Activated T-cell treated with anti-CD3 and anti-CD28 coated beads, Interleukin-2, amount 50 U/mL, for 24 hours (primary cell): ENCODE measurements at regions not wholly inside any gene's neighbourhood (a gene's known extent, or its start where the extent isn't known, plus 50 kb on each side); places are given as distances from the start of the nearest gene placed in this dataset.
A peak's percentile ranks its signal among the peaks of the same experiment; 100 is the strongest.

Experiments
- DNase-seq: peaks from one replicate; pipeline ENCODE4 v3.0.0-alpha.2; 2020
- H3K27ac Mint-ChIP-seq: 2 replicates; pipeline ENCODE4 v1.8.0; 2020; ENCODE audit warnings: mild to moderate bottlenecking, mixed read lengths
- H3K27me3 Mint-ChIP-seq: 2 replicates; pipeline ENCODE4 v1.8.0; 2020; ENCODE audit warnings: mixed read lengths
- H3K36me3 Mint-ChIP-seq: 2 replicates; pipeline ENCODE4 v1.8.0; 2020; ENCODE audit warnings: low read depth, mixed read lengths
- H3K4me1 Mint-ChIP-seq: 2 replicates; pipeline ENCODE4 v1.8.0; 2020; ENCODE audit warnings: low read depth, mixed read lengths
- H3K4me3 Mint-ChIP-seq: 2 replicates; pipeline ENCODE4 v1.8.0; 2020; ENCODE audit warnings: mild to moderate bottlenecking, moderate library complexity, mixed read lengths
- H3K9me3 Mint-ChIP-seq: 2 replicates; pipeline ENCODE4 v1.8.0; 2020; ENCODE audit warnings: mixed read lengths

DNA sequence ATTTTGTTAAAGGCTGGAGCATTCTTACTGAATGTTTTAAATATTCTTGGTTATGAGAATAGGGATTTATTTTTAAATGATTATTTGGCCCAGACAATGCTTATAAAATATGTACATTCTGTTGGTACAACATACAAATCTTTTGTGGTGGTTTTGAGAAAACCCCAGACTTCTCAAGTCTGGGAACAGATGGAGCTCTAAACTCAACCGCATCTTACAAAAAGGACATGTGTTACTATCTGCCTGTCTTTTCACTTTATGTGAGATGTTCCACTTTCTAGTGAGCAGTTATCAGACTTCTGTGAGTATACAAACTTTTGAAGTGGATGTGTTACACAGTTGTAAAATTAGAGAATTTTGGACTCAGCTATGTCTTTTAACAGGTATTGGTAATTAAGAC lies 135.5 kb upstream of the RBMS3 start:
- Mint-ChIP-seq H3K4me1 (no peaks in the 10 kb centered on the region), H3K4me3 (no peak overlapping the region), H3K27ac (no peak overlapping the region), H3K27me3 (no peaks in the 10 kb centered on the region), H3K9me3 (no peaks in the 10 kb centered on the region), H3K36me3 (no peaks in the 10 kb centered on the region)
- no peak for DNase-seq

GRCh38 chr3:29152379-29152778 lies 128.5 kb upstream of the RBMS3 start:
- Mint-ChIP-seq H3K9me3 (no peaks in the 10 kb centered on the region), H3K36me3 (no peaks in the 10 kb centered on the region), H3K27me3 (no peaks in the 10 kb centered on the region), H3K4me1 (peaks cover 13% of the 10 kb centered on the region), H3K27ac (no peak overlapping the region), H3K4me3 (no peak overlapping the region)
- DNase-seq = no peak

DNA sequence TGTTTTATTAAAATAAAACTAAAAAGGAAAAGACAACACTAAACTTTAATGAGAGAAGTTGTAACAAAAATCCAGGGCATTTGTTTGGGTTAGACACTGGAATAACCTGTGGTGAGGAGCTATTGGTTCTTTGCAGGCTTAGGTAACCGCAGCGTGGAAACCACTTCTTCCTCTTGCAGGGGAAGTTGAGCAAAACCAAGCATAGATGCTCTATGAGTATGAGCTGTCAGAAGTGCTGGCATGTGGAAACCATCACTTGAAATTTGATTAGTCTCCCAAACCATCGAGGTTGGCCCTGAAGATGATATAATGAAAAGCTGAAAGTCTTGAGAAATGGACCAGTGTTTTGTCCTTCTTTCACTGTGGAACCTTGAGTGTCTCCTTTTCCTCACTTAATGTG lies 127.1 kb upstream of the RBMS3 start:
- no peak for DNase-seq
- no peak overlapping the region for H3K27ac Mint-ChIP-seq
- H3K4me1 Mint-ChIP-seq = peaks cover 13% of the 10 kb centered on the region
- H3K36me3 Mint-ChIP-seq = no peaks in the 10 kb centered on the region
- no peak overlapping the region for H3K4me3 Mint-ChIP-seq
- H3K27me3 Mint-ChIP-seq = no peaks in the 10 kb centered on the region
- H3K9me3 Mint-ChIP-seq = no peaks in the 10 kb centered on the region

DNA sequence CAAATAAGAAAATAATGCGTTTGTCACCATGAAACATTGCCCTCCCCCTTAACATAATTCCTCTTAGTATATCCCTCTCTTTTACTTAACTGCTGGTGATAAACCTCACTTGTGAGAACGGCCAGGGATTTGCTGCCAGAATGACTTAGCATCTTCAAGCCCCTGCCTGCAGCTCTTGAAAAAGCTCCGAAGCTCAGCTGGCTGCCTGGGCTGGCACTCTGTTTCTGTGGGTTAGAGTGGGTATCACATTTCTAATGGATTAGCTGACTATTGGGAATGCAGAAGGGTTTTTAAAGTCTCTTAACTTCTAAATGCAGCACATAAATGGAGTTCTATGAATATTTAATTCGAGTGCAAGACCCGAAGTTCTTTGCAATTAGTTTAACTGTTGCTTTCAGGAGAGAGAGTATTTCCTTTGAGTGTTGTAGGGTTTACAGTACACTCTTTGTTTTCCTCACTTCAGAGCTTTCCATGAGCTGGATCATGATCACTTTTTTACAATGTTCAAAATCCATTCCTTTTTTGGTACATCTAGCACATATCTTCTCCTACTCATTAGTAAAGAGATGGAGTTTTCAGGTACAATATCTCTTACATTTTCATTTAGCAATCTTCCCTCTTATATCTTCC lies 124.7 kb upstream of the RBMS3 start:
- no peaks in the 10 kb centered on the region for H3K27me3 Mint-ChIP-seq
- H3K4me1 Mint-ChIP-seq = peaks cover 13% of the 10 kb centered on the region
- no peak overlapping the region for H3K27ac Mint-ChIP-seq
- no peaks in the 10 kb centered on the region for H3K9me3 Mint-ChIP-seq
- DNase-seq = no peak
- H3K4me3 Mint-ChIP-seq = no peak overlapping the region
- no peaks in the 10 kb centered on the region for H3K36me3 Mint-ChIP-seq

GRCh38 chr3:29164825-29165224 lies 116.0 kb upstream of the RBMS3 start:
- no peak overlapping the region for H3K4me3 Mint-ChIP-seq
- H3K36me3 Mint-ChIP-seq = no peaks in the 10 kb centered on the region
- H3K4me1 Mint-ChIP-seq = peaks cover 1% of the 10 kb centered on the region
- no peak overlapping the region for H3K27ac Mint-ChIP-seq
- no peak for DNase-seq
- no peaks in the 10 kb centered on the region for H3K9me3 Mint-ChIP-seq
- H3K27me3 Mint-ChIP-seq = no peaks in the 10 kb centered on the region

DNA sequence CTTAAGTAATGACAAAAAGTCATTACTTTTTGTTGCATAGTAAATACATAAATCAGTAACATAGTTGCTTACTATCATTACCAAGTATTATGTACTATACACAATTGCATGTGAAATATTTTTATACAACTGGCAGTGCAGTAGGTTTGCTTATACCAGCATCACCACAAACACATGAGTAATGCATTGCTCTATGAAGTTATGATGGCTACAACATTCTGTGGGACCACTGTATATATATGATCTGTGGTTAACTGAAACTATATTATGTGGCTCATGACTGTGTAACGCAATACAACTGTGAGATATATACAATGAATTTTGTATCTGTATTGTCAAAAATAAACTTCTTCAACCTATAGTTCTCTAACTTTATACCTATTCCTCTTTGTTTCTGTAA lies 113.7 kb upstream of the RBMS3 start:
- H3K9me3 Mint-ChIP-seq = peaks cover 1% of the 10 kb centered on the region
- DNase-seq = no peak
- no peak overlapping the region for H3K4me3 Mint-ChIP-seq
- H3K36me3 Mint-ChIP-seq = no peaks in the 10 kb centered on the region
- H3K27ac Mint-ChIP-seq = no peak overlapping the region
- H3K27me3 Mint-ChIP-seq = no peaks in the 10 kb centered on the region
- H3K4me1 Mint-ChIP-seq = peaks cover 20% of the 10 kb centered on the region

- H3K27ac Mint-ChIP-seq = no peak overlapping the region
- H3K27me3 Mint-ChIP-seq = no peaks in the 10 kb centered on the region
- H3K36me3 Mint-ChIP-seq = no peaks in the 10 kb centered on the region
- H3K4me1 Mint-ChIP-seq = peaks cover 23% of the 10 kb centered on the region
- peaks cover 3% of the 10 kb centered on the region for H3K9me3 Mint-ChIP-seq
- no peak overlapping the region for H3K4me3 Mint-ChIP-seq
- DNase-seq = no peak
Observed at GRCh38 chr3:29168081-29168480, 112.8 kb upstream of the RBMS3 start.

DNA sequence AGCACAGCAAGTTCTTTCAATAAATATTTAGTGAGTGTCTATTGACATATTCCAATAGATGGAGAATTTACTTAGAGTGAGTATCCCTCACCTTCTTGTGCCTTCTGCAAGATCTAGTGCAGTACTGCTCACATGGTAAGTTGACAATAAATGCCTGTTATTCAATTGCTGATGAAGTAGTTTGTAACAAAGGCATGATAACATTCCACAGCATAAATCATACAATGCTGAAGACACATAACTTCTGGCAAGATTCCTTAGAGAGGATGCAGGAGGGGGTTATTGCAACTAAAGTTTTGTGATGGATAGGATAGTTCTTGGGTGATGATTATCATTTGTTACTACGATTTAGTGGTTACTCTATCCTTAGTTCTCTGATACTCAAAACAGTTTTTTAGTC lies 112.2 kb upstream of the RBMS3 start:
- H3K36me3 Mint-ChIP-seq = no peaks in the 10 kb centered on the region
- H3K9me3 Mint-ChIP-seq = peaks cover 3% of the 10 kb centered on the region
- H3K27me3 Mint-ChIP-seq = no peaks in the 10 kb centered on the region
- peaks cover 25% of the 10 kb centered on the region for H3K4me1 Mint-ChIP-seq
- H3K27ac Mint-ChIP-seq = no peak overlapping the region
- H3K4me3 Mint-ChIP-seq = no peak overlapping the region
- no peak for DNase-seq

DNA sequence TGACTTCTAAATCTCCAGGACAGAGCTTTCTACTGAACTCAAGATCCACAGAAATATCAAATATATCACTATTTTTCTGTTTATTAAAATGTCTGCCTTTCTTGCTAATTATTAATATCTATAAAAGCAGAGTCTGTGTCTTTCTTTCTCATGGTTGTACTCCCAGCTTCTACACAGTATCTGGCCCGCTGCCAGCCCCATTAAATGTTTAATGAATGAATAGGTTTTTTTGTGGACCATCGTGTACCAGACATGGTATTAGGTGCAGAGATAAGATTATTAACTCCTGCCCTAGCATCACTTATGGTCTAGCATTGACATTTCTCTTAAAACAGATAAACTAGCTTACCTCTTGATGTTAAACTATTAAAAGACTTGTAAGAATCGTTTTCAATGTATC lies 111.4 kb upstream of the RBMS3 start:
- Mint-ChIP-seq H3K9me3 (peaks cover 3% of the 10 kb centered on the region), H3K4me1 (peaks cover 25% of the 10 kb centered on the region), H3K4me3 (no peak overlapping the region), H3K27ac (no peak overlapping the region), H3K27me3 (no peaks in the 10 kb centered on the region), H3K36me3 (no peaks in the 10 kb centered on the region)
- DNase-seq = no peak

DNA sequence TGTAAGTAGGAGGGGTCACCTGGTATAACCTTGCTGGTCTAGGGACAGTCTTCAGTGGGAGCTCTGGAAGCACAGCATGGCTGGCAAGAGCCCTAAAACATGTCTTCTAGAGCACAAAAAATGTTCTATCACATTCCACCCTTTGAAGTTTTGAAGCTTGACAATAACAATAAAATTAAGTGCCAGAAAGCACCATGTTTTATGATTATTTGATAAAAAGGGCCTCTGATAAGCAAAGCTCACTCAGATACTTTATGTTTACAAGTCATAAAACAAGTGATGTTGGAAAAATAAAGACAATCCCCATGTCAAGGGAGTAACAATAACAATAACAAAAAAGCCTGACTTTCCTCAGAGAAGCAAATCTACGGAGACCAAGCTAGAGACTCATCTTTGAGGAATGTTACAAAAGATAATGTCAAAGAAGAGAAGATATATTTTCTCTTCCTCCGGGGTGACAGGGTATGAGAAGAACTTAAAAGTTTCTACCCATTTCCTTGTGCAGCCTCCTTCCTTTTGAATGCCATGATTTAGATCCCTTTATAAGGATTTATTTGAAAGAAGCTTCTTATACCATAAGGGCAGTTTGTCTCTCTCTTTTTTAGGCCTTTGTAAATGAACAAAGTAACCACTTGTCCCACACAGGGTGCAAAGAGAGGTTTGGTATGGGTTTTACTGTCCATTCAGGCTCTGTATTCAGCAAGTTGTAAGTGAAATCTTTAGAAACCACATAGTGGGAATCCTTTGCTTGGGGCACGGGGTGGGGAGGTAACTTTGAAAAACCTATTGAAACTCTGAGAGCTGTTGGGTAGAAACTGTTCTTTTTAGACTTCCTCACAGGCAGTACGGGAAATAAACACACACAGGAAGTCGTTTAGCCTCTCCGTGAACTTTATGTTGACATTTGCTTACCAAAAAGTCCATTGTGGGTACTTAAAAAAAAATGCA lies 109.6 kb upstream of the RBMS3 start:
- Mint-ChIP-seq H3K4me3 (no peak overlapping the region), H3K4me1 (peaks cover 25% of the 10 kb centered on the region)
- no peak for DNase-seq

GRCh38 chr3:29176501-29176900 lies 104.4 kb upstream of the RBMS3 start:
- Mint-ChIP-seq H3K4me3 (no peak overlapping the region), H3K27ac (no peak overlapping the region), H3K9me3 (peaks cover 10% of the 10 kb centered on the region), H3K27me3 (no peaks in the 10 kb centered on the region), H3K4me1 (peaks cover 11% of the 10 kb centered on the region), H3K36me3 (no peaks in the 10 kb centered on the region)
- DNase-seq = no peak

More for the DNA sequence above, 109.6 kb upstream of the RBMS3 start:
- Mint-ChIP-seq H3K36me3 (no peaks in the 10 kb centered on the region), H3K9me3 (peaks cover 3% of the 10 kb centered on the region), H3K27ac (peak overlapping the region; percentile 81), H3K27me3 (no peaks in the 10 kb centered on the region)

DNA sequence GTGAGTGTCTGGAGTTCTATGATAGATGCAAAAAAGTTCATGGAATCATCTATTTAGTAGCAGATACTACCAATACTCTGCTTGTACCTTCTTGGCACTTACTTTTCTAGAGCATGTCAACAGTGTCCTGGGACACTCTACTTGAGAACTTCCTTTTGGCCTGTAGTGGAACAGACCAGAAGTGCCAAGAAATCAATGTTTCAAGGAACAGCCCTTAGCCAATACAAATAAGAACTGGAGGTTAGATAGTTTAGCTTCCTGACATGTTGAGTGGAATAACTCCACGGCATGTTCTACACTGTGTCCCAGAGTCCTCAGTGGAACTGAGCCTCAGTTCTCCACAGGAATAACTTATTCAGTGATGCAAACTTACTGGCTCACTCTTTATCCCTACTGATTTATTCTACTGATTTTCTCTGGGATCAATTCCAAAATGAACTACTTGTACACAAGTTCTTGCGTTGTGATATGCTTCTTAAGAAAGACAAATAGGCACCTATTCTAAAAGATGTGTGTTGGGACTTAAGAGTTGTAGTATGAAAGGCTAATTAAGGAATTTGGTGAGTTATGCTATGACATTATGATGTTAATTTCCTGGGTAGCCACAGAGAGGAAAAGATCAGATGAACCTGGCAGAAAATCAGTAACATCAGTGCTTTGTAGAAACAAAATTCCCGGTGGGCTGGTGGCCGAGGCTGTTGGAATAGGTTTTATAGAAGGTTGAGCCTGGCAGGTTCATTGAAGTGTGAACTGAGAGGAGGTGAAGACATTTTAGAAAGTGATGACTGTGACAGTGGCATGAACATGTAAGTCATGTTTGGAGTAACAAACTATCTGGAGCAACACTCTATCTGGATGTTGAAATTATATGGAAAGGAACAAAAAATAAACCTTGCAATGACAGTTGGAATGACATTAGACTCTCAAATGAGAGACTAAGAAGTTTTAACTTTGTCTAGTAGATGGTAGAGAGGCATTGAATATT lies 101.8 kb upstream of the RBMS3 start:
- peaks cover 7% of the 10 kb centered on the region for H3K9me3 Mint-ChIP-seq
- DNase-seq = no peak
- no peak overlapping the region for H3K27ac Mint-ChIP-seq

DNA sequence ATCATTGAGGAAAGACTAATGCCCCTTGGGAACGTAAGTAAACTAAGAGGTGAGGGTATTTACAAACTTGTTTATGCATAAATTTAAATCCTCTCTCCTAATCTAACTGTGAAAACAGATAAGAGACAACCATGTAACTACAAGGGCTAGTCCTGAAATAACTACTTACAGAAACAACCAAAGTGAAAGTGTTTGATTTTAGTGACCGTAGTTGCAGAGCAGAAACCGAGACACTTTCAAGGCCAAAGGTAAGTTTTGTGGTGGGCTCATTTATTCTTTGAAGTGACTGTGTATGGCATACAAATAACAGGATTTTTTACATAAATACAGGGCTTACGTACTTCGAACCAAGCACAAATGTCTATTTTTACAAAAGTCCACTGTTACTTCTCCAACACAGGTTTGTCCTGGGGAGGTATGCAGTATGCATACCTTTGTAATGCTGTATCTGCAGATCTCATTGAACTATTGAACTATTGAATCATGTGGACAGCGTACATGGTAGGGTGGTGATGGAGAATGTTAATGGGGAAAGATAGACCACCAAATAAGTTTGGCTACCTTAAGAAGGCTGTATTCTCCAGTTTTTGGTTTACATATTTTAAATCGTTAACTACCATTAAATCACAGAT lies 99.6 kb upstream of the RBMS3 start:
- Mint-ChIP-seq H3K36me3 (no peaks in the 10 kb centered on the region), H3K9me3 (peaks cover 7% of the 10 kb centered on the region), H3K27ac (no peak overlapping the region), H3K27me3 (no peaks in the 10 kb centered on the region), H3K4me3 (no peak overlapping the region), H3K4me1 (peaks cover 31% of the 10 kb centered on the region)
- DNase-seq = no peak

More for the DNA sequence above, 101.8 kb upstream of the RBMS3 start:
- Mint-ChIP-seq H3K27me3 (no peaks in the 10 kb centered on the region), H3K36me3 (no peaks in the 10 kb centered on the region), H3K4me3 (no peak overlapping the region), H3K4me1 (peaks cover 15% of the 10 kb centered on the region)

GRCh38 chr3:29181872-29182271 lies 99.0 kb upstream of the RBMS3 start:
- Mint-ChIP-seq H3K4me1 (peaks cover 37% of the 10 kb centered on the region), H3K4me3 (no peak overlapping the region), H3K27me3 (no peaks in the 10 kb centered on the region), H3K36me3 (no peaks in the 10 kb centered on the region), H3K27ac (no peak overlapping the region), H3K9me3 (peaks cover 7% of the 10 kb centered on the region)
- no peak for DNase-seq
